ENCODE measurements at regions not wholly inside any gene's neighbourhood (a gene's known extent, or its start where the extent isn't known, plus 50 kb on each side); places are given as distances from the start of the nearest gene placed in this dataset.

DNA sequence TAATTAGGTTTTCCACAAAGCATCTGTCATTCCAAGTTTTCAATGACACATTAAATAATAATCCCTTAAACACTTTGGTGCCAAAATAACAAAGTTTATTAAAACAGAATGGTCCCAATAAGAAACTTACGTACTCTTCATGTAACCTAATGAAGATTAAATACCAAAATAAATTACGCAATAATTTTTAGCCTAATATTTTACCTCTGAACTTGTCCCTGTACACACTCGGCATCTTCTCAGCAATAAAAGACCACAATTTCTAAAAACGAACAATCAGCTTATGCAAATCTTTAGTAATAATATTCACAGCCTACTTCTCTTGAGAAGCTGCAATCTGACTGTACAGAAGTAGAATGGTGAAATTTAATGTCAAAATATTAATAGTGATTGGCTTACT is 163.6 kb downstream of the ZDHHC21 start:
- intact Hi-C loops (cut with DNase I; ENCODE audit: low total_unique reads): no loop called here
- H3K27me3 ChIP-seq (replicated peaks in 1 of 7): peaks cover 0 to 9% (median 0%) of the 10 kb centered on the region in 7 donors

DNA sequence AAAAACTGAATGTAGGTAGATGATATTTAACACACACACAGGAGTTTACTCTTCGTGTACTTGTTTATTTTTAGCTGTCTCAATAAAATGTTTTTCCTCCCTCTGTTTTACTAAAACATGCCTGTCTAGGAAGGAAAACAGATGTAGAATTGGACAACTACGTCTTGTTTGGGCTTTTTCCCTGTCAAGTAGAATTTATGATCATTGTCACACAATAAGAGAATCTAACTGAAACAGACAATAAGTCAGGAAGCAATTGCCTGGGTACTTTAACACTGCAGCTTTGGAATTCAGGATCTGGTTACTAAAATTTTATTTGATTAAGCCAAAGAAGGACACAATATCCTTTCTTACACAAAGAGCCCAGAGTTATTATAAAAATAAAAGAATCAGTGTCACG is 164.2 kb downstream of the ZDHHC21 start:
- no peak overlapping the region for H3K27ac ChIP-seq
- 47 to 66% (median 57%) methylated on average over 3 of the region's 3 CpGs for whole genome bisulfite sequencing, 5 donors
- no peak overlapping the region for H3K4me3 ChIP-seq
- H3K4me1 ChIP-seq: no peaks in the 10 kb centered on the region
- H3K9me3 ChIP-seq: no peaks in the 10 kb centered on the region
- TF ChIP-seq POLR2A (IDR thresholded peaks at IDR 0.05) (no peak), POLR2AphosphoS5 (IDR thresholded peaks at IDR 0.05) (no peak)
- TF ChIP-seq, protein P1, sequence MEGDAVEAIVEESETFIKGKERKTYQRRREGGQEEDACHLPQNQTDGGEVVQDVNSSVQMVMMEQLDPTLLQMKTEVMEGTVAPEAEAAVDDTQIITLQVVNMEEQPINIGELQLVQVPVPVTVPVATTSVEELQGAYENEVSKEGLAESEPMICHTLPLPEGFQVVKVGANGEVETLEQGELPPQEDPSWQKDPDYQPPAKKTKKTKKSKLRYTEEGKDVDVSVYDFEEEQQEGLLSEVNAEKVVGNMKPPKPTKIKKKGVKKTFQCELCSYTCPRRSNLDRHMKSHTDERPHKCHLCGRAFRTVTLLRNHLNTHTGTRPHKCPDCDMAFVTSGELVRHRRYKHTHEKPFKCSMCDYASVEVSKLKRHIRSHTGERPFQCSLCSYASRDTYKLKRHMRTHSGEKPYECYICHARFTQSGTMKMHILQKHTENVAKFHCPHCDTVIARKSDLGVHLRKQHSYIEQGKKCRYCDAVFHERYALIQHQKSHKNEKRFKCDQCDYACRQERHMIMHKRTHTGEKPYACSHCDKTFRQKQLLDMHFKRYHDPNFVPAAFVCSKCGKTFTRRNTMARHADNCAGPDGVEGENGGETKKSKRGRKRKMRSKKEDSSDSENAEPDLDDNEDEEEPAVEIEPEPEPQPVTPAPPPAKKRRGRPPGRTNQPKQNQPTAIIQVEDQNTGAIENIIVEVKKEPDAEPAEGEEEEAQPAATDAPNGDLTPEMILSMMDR (IDR thresholded peaks at IDR 0.05 in 8 of 11, conservative IDR thresholded peaks at IDR 0.05 in 3 of 11): no peak
- H3K36me3 ChIP-seq: no peaks in the 10 kb centered on the region
- intact Hi-C loops (cut with DNase I; ENCODE audit: low total_unique reads): no loop called here
- peaks cover 0 to 4% (median 0%) of the 10 kb centered on the region in 7 donors for H3K27me3 ChIP-seq (replicated peaks in 1 of 7)
- DNase-seq: no peak

More for the DNA sequence above, 163.6 kb downstream of the ZDHHC21 start:
- Histone ChIP-seq H3K27ac (no peak overlapping the region), H3K36me3 (no peaks in the 10 kb centered on the region), H3K9me3 (no peaks in the 10 kb centered on the region), H3K4me3 (no peak overlapping the region), H3K4me1 (no peaks in the 10 kb centered on the region)
- DNase-seq: no peak
- 84 to 93% (median 87%) methylated on average over 4 of the region's 4 CpGs for WGBS, 5 donors
- TF ChIP-seq, protein P1 (IDR thresholded peaks at IDR 0.05 in 8 of 11, conservative IDR thresholded peaks at IDR 0.05 in 3 of 11): no peak

DNA sequence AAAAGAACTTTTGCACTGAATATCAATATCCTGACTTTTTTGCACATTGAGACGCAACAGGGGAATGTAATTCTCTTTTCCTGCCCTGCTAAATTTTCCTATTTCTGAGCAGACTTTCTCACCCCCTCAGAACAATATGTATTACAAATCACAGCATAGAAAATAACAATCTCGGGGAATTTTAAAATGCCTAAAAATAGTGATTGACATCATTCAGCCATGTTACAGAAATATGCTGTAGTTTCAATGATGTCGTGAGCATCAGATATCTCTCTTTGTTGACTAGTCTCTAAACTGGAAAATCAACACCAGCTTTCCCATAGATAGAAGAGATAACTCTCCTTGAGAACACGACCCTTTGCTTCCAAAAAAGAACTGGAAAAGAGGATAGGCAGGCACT is 166.7 kb downstream of the ZDHHC21 start:
- Histone ChIP-seq H3K4me3 (no peak overlapping the region), H3K27ac (no peak overlapping the region), H3K27me3 (replicated peaks in 1 of 7) (no peaks in the 10 kb centered on the region), H3K9me3 (no peaks in the 10 kb centered on the region), H3K4me1 (no peaks in the 10 kb centered on the region), H3K36me3 (no peaks in the 10 kb centered on the region)
- TF ChIP-seq POLR2A (IDR thresholded peaks at IDR 0.05): no peak
- TF ChIP-seq, protein P1 (IDR thresholded peaks at IDR 0.05 in 8 of 11, conservative IDR thresholded peaks at IDR 0.05 in 3 of 11): no peak
- TF ChIP-seq POLR2AphosphoS5 (IDR thresholded peaks at IDR 0.05): no peak
- 70 to 77% (median 73%) methylated on average over 4 of the region's 4 CpGs for WGBS, 5 donors
- intact Hi-C loops (cut with DNase I; ENCODE audit: low total_unique reads): no loop called here
- DNase-seq: no peak

DNA sequence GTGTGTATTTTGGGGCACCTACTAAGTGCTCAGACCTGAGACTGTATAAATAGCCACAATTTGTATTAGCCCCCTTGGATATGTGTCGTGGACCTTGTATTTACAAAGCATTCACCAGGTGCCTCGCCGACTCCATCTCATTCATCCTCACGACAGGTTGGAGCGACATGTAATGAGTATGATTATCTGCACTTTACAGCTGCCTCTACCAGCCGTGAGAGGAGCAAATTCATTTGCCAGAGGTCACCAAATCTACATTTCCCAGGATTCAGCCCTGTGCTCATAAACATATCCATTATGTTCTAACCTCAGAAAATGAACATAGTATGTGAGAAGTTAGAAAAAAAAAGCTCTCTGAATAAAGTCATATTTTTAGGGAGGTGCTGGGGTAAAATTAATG is 167.4 kb downstream of the ZDHHC21 start:
- intact Hi-C loops (cut with DNase I; ENCODE audit: low total_unique reads): no loop called here
- 82 to 87% (median 85%) methylated on average over 6 of the region's 6 CpGs for WGBS, 5 donors
- no peak for TF ChIP-seq POLR2AphosphoS5 (IDR thresholded peaks at IDR 0.05)
- TF ChIP-seq, protein P1 (IDR thresholded peaks at IDR 0.05 in 8 of 11, conservative IDR thresholded peaks at IDR 0.05 in 3 of 11): no peak
- TF ChIP-seq POLR2A (IDR thresholded peaks at IDR 0.05): no peak

More for the DNA sequence above, 167.4 kb downstream of the ZDHHC21 start:
- H3K9me3 ChIP-seq: no peaks in the 10 kb centered on the region
- no peak overlapping the region for H3K4me3 ChIP-seq
- H3K4me1 ChIP-seq: no peaks in the 10 kb centered on the region
- H3K36me3 ChIP-seq: no peaks in the 10 kb centered on the region
- H3K27ac ChIP-seq: no peak overlapping the region
- H3K27me3 ChIP-seq (replicated peaks in 1 of 7): no peaks in the 10 kb centered on the region
- DNase-seq: no peak
